Ovary (tissue), 3 donors: ENCODE measurements at regions not wholly inside any gene's neighbourhood (a gene's known extent, or its start where the extent isn't known, plus 50 kb on each side); places are given as distances from the start of the nearest gene placed in this dataset.

ENCODE experiments used
- EP300 ChIP-seq: sonication (generic); formaldehyde crosslinking; IDR thresholded peaks from one replicate; pipeline ENCODE4 v1.6.1; 2017; ENCODE audit warnings: antibody characterized with exemption
- POLR2A ChIP-seq: fragments of 450-650 bp; IDR thresholded peaks from one replicate; pipeline ENCODE4 v1.6.1; 2017; ENCODE audit warnings: antibody characterized with exemption, mild to moderate bottlenecking, moderate library complexity
- TF ChIP-seq, protein P1 (sequence below), 3 donors: fragments of 450-650 bp in 2 of 3; fragments of 200-600 bp in 1 of 3; IDR thresholded peaks; one replicate each; pipeline versions ENCODE4 v1.5.1 to v1.8.0; 2016 to 2022; ENCODE audit warnings: antibody characterized with exemption in 3 of 3, mild to moderate bottlenecking in 1 of 3
- donor health status: DM: no; HTN: no; CAD: no.

- TF ChIP-seq, protein P1, sequence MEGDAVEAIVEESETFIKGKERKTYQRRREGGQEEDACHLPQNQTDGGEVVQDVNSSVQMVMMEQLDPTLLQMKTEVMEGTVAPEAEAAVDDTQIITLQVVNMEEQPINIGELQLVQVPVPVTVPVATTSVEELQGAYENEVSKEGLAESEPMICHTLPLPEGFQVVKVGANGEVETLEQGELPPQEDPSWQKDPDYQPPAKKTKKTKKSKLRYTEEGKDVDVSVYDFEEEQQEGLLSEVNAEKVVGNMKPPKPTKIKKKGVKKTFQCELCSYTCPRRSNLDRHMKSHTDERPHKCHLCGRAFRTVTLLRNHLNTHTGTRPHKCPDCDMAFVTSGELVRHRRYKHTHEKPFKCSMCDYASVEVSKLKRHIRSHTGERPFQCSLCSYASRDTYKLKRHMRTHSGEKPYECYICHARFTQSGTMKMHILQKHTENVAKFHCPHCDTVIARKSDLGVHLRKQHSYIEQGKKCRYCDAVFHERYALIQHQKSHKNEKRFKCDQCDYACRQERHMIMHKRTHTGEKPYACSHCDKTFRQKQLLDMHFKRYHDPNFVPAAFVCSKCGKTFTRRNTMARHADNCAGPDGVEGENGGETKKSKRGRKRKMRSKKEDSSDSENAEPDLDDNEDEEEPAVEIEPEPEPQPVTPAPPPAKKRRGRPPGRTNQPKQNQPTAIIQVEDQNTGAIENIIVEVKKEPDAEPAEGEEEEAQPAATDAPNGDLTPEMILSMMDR (IDR thresholded peaks at IDR 0.05), result no peak
- no peak for TF ChIP-seq POLR2A
- no peak for TF ChIP-seq EP300
Observed at GRCh38 chr3:24886501-24886900, 391.9 kb upstream of the THRB start.
